ENCODE measurements at regions not wholly inside any gene's neighbourhood (a gene's known extent, or its start where the extent isn't known, plus 50 kb on each side); places are given as distances from the start of the nearest gene placed in this dataset.

GRCh38 chr19:30215248-30215647, 156.9 kb upstream of the ZNF536 start:
- no peak for DNase-seq

GRCh38 chr19:30216453-30216852, 155.7 kb upstream of the ZNF536 start:
- DNase-seq = no peak

- DNase-seq = no peak
Measured at GRCh38 chr19:30217461-30217860, 154.7 kb upstream of the ZNF536 start.

GRCh38 chr19:30219702-30220101, 152.5 kb upstream of the ZNF536 start:
- no peak for DNase-seq

GRCh38 chr19:30221176-30221575, 151.0 kb upstream of the ZNF536 start:
- DNase-seq = no peak

- DNase-seq = peak in 1 of 2 donors; percentile 28
Measured at GRCh38 chr19:30222428-30222873, 149.7 kb upstream of the ZNF536 start.

- DNase-seq = peak in 1 of 2 donors; percentile 36
Measured at GRCh38 chr19:30222992-30223865, 149.0 kb upstream of the ZNF536 start.

GRCh38 chr19:30223866-30224688, 148.1 kb upstream of the ZNF536 start:
- DNase-seq = no peak

GRCh38 chr19:30224689-30225606, 147.2 kb upstream of the ZNF536 start:
- DNase-seq = peak in 1 of 2 donors; percentile 27

GRCh38 chr19:30225676-30226463, 146.3 kb upstream of the ZNF536 start:
- DNase-seq = peak in 1 of 2 donors; percentile 3

- peak in 1 of 2 donors; percentile 10 for DNase-seq
Measured at GRCh38 chr19:30226464-30227011, 145.6 kb upstream of the ZNF536 start.

GRCh38 chr19:30227012-30227621, 145.1 kb upstream of the ZNF536 start:
- DNase-seq = peak in 1 of 2 donors; percentile 3

- peak in 1 of 2 donors; percentile 63 for DNase-seq
Measured at GRCh38 chr19:30227661-30228112, 144.5 kb upstream of the ZNF536 start.

GRCh38 chr19:30228113-30228834, 143.9 kb upstream of the ZNF536 start:
- peak in 1 of 2 donors; percentile 18 for DNase-seq

GRCh38 chr19:30228835-30229524, 143.2 kb upstream of the ZNF536 start:
- peak in 1 of 2 donors; percentile 41 for DNase-seq

GRCh38 chr19:30229525-30230174, 142.5 kb upstream of the ZNF536 start:
- no peak for DNase-seq

- DNase-seq = no peak
Measured at GRCh38 chr19:30231408-30232318, 140.5 kb upstream of the ZNF536 start.

Measured in right lung (tissue), 2 donors.